Femur (tissue), 1 donor: ENCODE measurements at regions not wholly inside any gene's neighbourhood (a gene's known extent, or its start where the extent isn't known, plus 50 kb on each side); places are given as distances from the start of the nearest gene placed in this dataset.
"Not testable (repeated sequence)": the region's sequence is repeated elsewhere in the genome, so short reads cannot be mapped to it uniquely, and the experiment has no call there.

Experiments
- DNase-seq: peaks from one replicate; pipeline ENCODE4 v3.0.0-alpha.2; 2017

- no peak for DNase-seq
Measured at GRCh38 chr12:107826276-107826675, 51.8 kb downstream of the ASCL4 start.

GRCh38 chr12:107829271-107829670 is 54.8 kb downstream of the ASCL4 start:
- no peak for DNase-seq

GRCh38 chr12:107832441-107832840 is 57.9 kb downstream of the ASCL4 start:
- DNase-seq: no peak

GRCh38 chr12:107840186-107840585 is 65.7 kb downstream of the ASCL4 start:
- DNase-seq: no peak

GRCh38 chr12:107843351-107844311 is 69.1 kb downstream of the ASCL4 start:
- no peak for DNase-seq

GRCh38 chr12:107844312-107844921 is 69.9 kb downstream of the ASCL4 start:
- DNase-seq: no peak

- DNase-seq: no peak
Measured at GRCh38 chr12:107845226-107845979, 70.9 kb downstream of the ASCL4 start.

GRCh38 chr12:107845980-107846659 is 71.6 kb downstream of the ASCL4 start:
- no peak for DNase-seq

GRCh38 chr12:107847430-107847829 is 72.9 kb downstream of the ASCL4 start:
- DNase-seq: no peak

- DNase-seq: no peak
Measured at GRCh38 chr12:107847830-107848229, 73.3 kb downstream of the ASCL4 start.

GRCh38 chr12:107853479-107853878 is 79.0 kb downstream of the ASCL4 start:
- DNase-seq: no peak

- DNase-seq: no peak
Measured at GRCh38 chr12:107855471-107855870, 81.0 kb downstream of the ASCL4 start.

GRCh38 chr12:107856096-107856495 is 81.6 kb downstream of the ASCL4 start:
- DNase-seq: no peak

GRCh38 chr12:107857191-107857590 is 82.7 kb downstream of the ASCL4 start:
- no peak for DNase-seq

GRCh38 chr12:107859367-107859766 is 84.9 kb downstream of the ASCL4 start:
- no peak for DNase-seq

- DNase-seq: no peak
Measured at GRCh38 chr12:107864235-107864634, 89.7 kb downstream of the ASCL4 start.

- not testable (repeated sequence) for DNase-seq
Measured at GRCh38 chr12:107864727-107865126, 90.2 kb downstream of the ASCL4 start.

- DNase-seq: no peak
Measured at GRCh38 chr12:107873223-107873622, 98.7 kb downstream of the ASCL4 start.

- DNase-seq: no peak
Measured at GRCh38 chr12:107875786-107876185, 101.3 kb downstream of the ASCL4 start.

- peak; percentile 62 for DNase-seq
Measured at GRCh38 chr12:107884769-107885694, 110.5 kb downstream of the ASCL4 start.

GRCh38 chr12:107888789-107889188 is 114.3 kb downstream of the ASCL4 start:
- no peak for DNase-seq

GRCh38 chr12:107891967-107892366 is 117.5 kb downstream of the ASCL4 start:
- DNase-seq: no peak
